ENCODE measurements at regions not wholly inside any gene's neighbourhood (a gene's known extent, or its start where the extent isn't known, plus 50 kb on each side); places are given as distances from the start of the nearest gene placed in this dataset.

GRCh38 chr20:12875510-12875909 is 133.3 kb upstream of the SPTLC3 start:
- Mint-ChIP-seq H3K4me1 (peaks cover 22% of the 10 kb centered on the region), H3K4me3 (no peak overlapping the region), H3K36me3 (peaks cover 9% of the 10 kb centered on the region), H3K9me3 (peaks cover 10% of the 10 kb centered on the region), H3K27me3 (ENCODE audit: low read depth) (peaks cover 2% of the 10 kb centered on the region; the same call in 1 of the 2 replicates), H3K27ac (no peak overlapping the region)
- DNase-seq (ENCODE audit: low spot score) (no peak), ATAC-seq (peak; percentile 36; the same call in 1 of the 2 replicates)
- TF ChIP-seq ZMAT4 (CRISPR knock-in tag; IDR thresholded peaks at IDR 0.05) (no peak), ZBTB21 (CRISPR knock-in tag; IDR thresholded peaks at IDR 0.05; ENCODE audit: borderline replicate concordance) (no peak), CREB1 (CRISPR knock-in tag; IDR thresholded peaks at IDR 0.05) (no peak), SMAD3 (CRISPR knock-in tag; IDR thresholded peaks at IDR 0.05; ENCODE audit: borderline replicate concordance) (no peak), HMGXB4 (CRISPR knock-in tag; IDR thresholded peaks at IDR 0.05) (no peak), ESRRA (CRISPR knock-in tag; IDR thresholded peaks at IDR 0.05; ENCODE audit: borderline replicate concordance) (no peak), HMGA2 (CRISPR knock-in tag; IDR thresholded peaks at IDR 0.05) (no peak), CDX4 (CRISPR knock-in tag; IDR thresholded peaks at IDR 0.05; ENCODE audit: borderline replicate concordance) (no peak), E2F1 (CRISPR knock-in tag; IDR thresholded peaks at IDR 0.05) (no peak), ATF1 (CRISPR knock-in tag; IDR thresholded peaks at IDR 0.05) (no peak), ZNF263 (CRISPR knock-in tag; IDR thresholded peaks at IDR 0.05; ENCODE audit: low read depth) (no peak), AFF4 (CRISPR knock-in tag; IDR thresholded peaks at IDR 0.05; ENCODE audit: borderline replicate concordance) (no peak)
- ChIA-PET CTCF (interaction anchor here (0.6 kb wide), 1 partner anchor 1198 kb away, joined by 4 read pairs; no protein-coding TSS in a partner anchor), POLR2A (no interaction called here)

- CTCF ChIA-PET = no interaction called here
- H3K4me1 Mint-ChIP-seq = peaks cover 7% of the 10 kb centered on the region
Measured at GRCh38 chr20:12882832-12883506, 125.8 kb upstream of the SPTLC3 start.

More at GRCh38 chr20:12882832-12883506, 125.8 kb upstream of the SPTLC3 start:
- no peak for ATAC-seq
- Mint-ChIP-seq H3K36me3 (peaks cover 17% of the 10 kb centered on the region), H3K27me3 (ENCODE audit: low read depth) (peaks cover 4% of the 10 kb centered on the region; the same call in 1 of the 2 replicates), H3K4me3 (no peak overlapping the region), H3K27ac (no peak overlapping the region), H3K9me3 (peaks cover 20% of the 10 kb centered on the region)
- no peak for TF ChIP-seq CREB1 (CRISPR knock-in tag; IDR thresholded peaks at IDR 0.05)
- TF ChIP-seq ZNF396 (CRISPR knock-in tag; IDR thresholded peaks at IDR 0.05; ENCODE audit: borderline replicate concordance) = no peak
- TF ChIP-seq USF1 (CRISPR knock-in tag; IDR thresholded peaks at IDR 0.05) = no peak
- TF ChIP-seq PREB (CRISPR knock-in tag; IDR thresholded peaks at IDR 0.05; ENCODE audit: borderline replicate concordance) = no peak
- no peak for TF ChIP-seq EMX1 (CRISPR knock-in tag; IDR thresholded peaks at IDR 0.05)
- TF ChIP-seq PRRX2 (CRISPR knock-in tag; IDR thresholded peaks at IDR 0.05) = no peak
- no peak for TF ChIP-seq STAT6 (CRISPR knock-in tag; conservative IDR thresholded peaks at IDR 0.05; ENCODE audit: low read depth)
- TF ChIP-seq NFE2L1 (CRISPR knock-in tag; IDR thresholded peaks at IDR 0.05) = no peak
- POLR2A ChIA-PET = no interaction called here
- DNase-seq (ENCODE audit: low spot score) = no peak

Data from WTC11 (cell line).